ENCODE measurements at regions not wholly inside any gene's neighbourhood (a gene's known extent, or its start where the extent isn't known, plus 50 kb on each side); places are given as distances from the start of the nearest gene placed in this dataset.

DNA sequence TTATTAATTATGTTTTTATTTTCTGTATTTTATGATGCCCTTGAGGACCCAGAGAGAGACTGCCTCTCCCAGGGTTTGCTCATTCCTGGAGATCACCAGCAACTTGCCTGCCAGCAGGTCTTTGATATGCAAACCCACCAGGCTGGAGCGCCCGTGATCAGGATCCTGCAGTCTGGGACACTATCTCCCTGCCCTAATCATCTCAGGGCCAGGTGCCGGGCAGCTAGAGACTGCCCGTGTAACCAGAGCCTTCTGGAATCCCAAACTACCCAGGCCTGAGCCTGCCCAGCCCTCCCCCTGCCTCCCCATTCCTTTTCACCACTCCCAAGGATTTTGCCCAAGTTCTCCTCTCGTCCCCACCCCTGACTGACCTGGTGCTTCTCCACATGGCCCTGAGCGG, 52.2 kb upstream of the B3GAT1 start:
- DNase-seq (ENCODE audit: low read depth), result no peak

DNA sequence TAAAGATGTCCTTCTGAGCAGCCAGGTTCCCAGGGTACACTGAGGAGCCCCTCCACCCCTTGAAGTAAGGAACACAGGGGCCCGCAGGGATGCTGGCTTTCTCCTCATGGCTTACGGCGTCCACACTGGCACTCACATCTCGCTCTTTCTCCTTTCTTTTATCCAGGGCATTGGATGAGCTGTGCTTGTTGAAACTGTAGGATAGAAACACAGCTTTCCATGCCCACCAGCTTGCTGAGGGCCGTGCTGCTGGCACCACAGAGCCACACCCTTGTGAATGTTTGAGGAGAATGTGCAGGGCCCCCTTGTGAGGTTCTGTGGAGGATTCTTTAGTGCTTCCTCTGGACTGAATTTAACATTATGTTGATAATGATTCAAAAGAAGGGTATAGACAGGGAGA, 51.7 kb upstream of the B3GAT1 start:
- ChIA-PET CTCF (no interaction called here), POLR2A (no interaction called here)
- TF ChIP-seq, protein P1, sequence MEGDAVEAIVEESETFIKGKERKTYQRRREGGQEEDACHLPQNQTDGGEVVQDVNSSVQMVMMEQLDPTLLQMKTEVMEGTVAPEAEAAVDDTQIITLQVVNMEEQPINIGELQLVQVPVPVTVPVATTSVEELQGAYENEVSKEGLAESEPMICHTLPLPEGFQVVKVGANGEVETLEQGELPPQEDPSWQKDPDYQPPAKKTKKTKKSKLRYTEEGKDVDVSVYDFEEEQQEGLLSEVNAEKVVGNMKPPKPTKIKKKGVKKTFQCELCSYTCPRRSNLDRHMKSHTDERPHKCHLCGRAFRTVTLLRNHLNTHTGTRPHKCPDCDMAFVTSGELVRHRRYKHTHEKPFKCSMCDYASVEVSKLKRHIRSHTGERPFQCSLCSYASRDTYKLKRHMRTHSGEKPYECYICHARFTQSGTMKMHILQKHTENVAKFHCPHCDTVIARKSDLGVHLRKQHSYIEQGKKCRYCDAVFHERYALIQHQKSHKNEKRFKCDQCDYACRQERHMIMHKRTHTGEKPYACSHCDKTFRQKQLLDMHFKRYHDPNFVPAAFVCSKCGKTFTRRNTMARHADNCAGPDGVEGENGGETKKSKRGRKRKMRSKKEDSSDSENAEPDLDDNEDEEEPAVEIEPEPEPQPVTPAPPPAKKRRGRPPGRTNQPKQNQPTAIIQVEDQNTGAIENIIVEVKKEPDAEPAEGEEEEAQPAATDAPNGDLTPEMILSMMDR (IDR thresholded peaks at IDR 0.05; ENCODE audit: insufficient read depth, low read depth, low read length), result no peak
- Histone ChIP-seq H3K27me3 (ENCODE audit: control insufficient read depth, insufficient read depth, low read length) (no peaks in the 10 kb centered on the region), H3K4me3 (ENCODE audit: low read depth, low read length) (no peak overlapping the region), H3K36me3 (ENCODE audit: control insufficient read depth, insufficient read depth, low read length) (no peaks in the 10 kb centered on the region)
- no peak for DNase-seq (ENCODE audit: low read depth)

More for the DNA sequence above, 52.2 kb upstream of the B3GAT1 start:
- H3K4me3 ChIP-seq (ENCODE audit: low read depth, low read length), result no peak overlapping the region
- H3K36me3 ChIP-seq (ENCODE audit: control insufficient read depth, insufficient read depth, low read length), result no peaks in the 10 kb centered on the region
- POLR2A ChIA-PET, result no interaction called here
- TF ChIP-seq, protein P1 (IDR thresholded peaks at IDR 0.05; ENCODE audit: insufficient read depth, low read depth, low read length), result no peak
- H3K27me3 ChIP-seq (ENCODE audit: control insufficient read depth, insufficient read depth, low read length), result no peaks in the 10 kb centered on the region
- CTCF ChIA-PET, result no interaction called here

Data from BJ (cell line).